MM.1S (cell line): ENCODE measurements at regions not wholly inside any gene's neighbourhood (a gene's known extent, or its start where the extent isn't known, plus 50 kb on each side); places are given as distances from the start of the nearest gene placed in this dataset.

Source experiments
- DNase-seq: peaks from one replicate; pipeline ENCODE4 v3.0.0-alpha.2; 2015
- H2AFZ ChIP-seq: fragments of 300-600 bp; sonication (generic); 2 replicates; pipeline ENCODE4 v1.6.0; 2016; ENCODE audit warnings: antibody characterized with exemption, low read length
- H3F3A ChIP-seq: fragments of 300-600 bp; sonication (generic); 2 replicates; pipeline ENCODE4 v1.6.1; 2016; ENCODE audit warnings: mild to moderate bottlenecking, antibody characterized with exemption, low read length, moderate library complexity, mixed read lengths; ENCODE audit not compliant: insufficient read depth
- H3K27ac ChIP-seq: fragments of 300-600 bp; sonication (generic); 2 replicates; pipeline ENCODE4 v1.5.1; 2016; ENCODE audit warnings: mild to moderate bottlenecking, low read length
- H3K27me3 ChIP-seq: fragments of 300-600 bp; sonication (generic); replicated peaks from 2 replicates; pipeline ENCODE4 v1.6.0; 2016; ENCODE audit warnings: low read length; ENCODE audit not compliant: insufficient read depth
- H3K36me3 ChIP-seq: fragments of 300-600 bp; sonication (generic); replicated peaks from 2 replicates; pipeline ENCODE4 v1.6.1; 2016; ENCODE audit warnings: mild to moderate bottlenecking, low read length, mixed read lengths; ENCODE audit not compliant: insufficient read depth
- H3K4me1 ChIP-seq: fragments of 300-600 bp; sonication (generic); 2 replicates; pipeline ENCODE4 v1.6.1; 2016; ENCODE audit warnings: low read length, mixed read lengths
- H3K4me2 ChIP-seq: fragments of 300-600 bp; sonication (generic); 2 replicates; pipeline ENCODE4 v1.6.0; 2016; ENCODE audit warnings: low read depth, low read length
- H3K4me3 ChIP-seq: fragments of 300-600 bp; sonication (generic); 2 replicates; pipeline ENCODE4 v1.5.1; 2016; ENCODE audit warnings: low read length, mixed read lengths
- H3K79me2 ChIP-seq: fragments of 300-600 bp; sonication (generic); 2 replicates; pipeline ENCODE4 v1.6.1; 2016; ENCODE audit warnings: mixed run types, low read length, mixed read lengths
- H3K9ac ChIP-seq: fragments of 300-600 bp; sonication (generic); 2 replicates; pipeline ENCODE4 v1.6.1; 2016; ENCODE audit warnings: low read length, mixed read lengths
- H3K9me2 ChIP-seq: fragments of 300-600 bp; sonication (generic); replicated peaks from 2 replicates; pipeline ENCODE4 v1.6.1; 2016; ENCODE audit warnings: mild to moderate bottlenecking, low read length, mixed read lengths; ENCODE audit not compliant: insufficient read depth
- H3K9me3 ChIP-seq: fragments of 300-600 bp; sonication (generic); replicated peaks from 2 replicates; pipeline ENCODE4 v1.6.1; 2016; ENCODE audit warnings: mild to moderate bottlenecking, low read length, mixed read lengths; ENCODE audit not compliant: insufficient read depth
- H4K20me1 ChIP-seq: fragments of 300-600 bp; sonication (generic); 2 replicates; pipeline ENCODE4 v1.6.1; 2016; ENCODE audit warnings: mild to moderate bottlenecking, low read length, moderate library complexity, mixed read lengths; ENCODE audit not compliant: insufficient read depth
- EZH2 ChIP-seq: fragments of 300-600 bp; sonication (generic); optimal IDR thresholded peaks from 2 replicates; pipeline ENCODE3; 2017; ENCODE audit warnings: low read depth, mild to moderate bottlenecking, antibody characterized with exemption, low read length, mixed read lengths
- EZH2phosphoT487 ChIP-seq: fragments of 300-600 bp; sonication (generic); IDR thresholded peaks from 2 replicates; pipeline ENCODE4 v1.6.1; 2018; ENCODE audit warnings: antibody characterized with exemption, low read length
- TF ChIP-seq, protein P1 (sequence below): fragments of 300-600 bp; sonication (generic); IDR thresholded peaks from 2 replicates; pipeline ENCODE4 v1.5.1; 2016; ENCODE audit warnings: antibody characterized with exemption, low read length, mixed read lengths

DNA sequence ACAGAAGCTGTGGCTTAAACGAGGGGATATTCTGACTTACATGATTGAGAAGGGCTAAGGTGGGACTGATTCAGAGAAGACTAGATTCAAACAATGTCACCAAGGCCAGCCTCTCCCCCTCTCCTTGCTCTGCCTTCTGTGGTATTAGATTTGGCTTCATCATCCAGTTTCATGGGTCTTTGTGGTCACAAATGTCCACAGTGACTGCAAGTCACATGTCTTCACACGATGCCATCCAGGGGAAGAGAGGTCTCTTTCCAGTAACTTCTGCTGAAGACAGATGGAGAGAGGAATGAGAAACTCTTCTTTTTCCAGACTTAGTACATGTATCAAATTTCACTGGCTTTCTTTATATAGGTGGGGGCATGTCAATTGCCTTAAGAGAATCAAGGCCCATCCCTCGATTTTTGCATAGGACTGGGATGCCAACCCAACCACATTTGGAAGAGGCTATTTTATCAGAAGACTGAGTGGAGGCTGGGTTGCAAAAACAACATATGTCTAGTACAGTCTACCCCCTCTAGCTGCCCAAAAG is 57.3 kb upstream of the HNF1B start:
- Histone ChIP-seq H3K4me2 (no peak overlapping the region), H3K9me2 (no peaks in the 10 kb centered on the region), H3F3A (no peaks in the 10 kb centered on the region), H3K27me3 (no peaks in the 10 kb centered on the region), H3K27ac (no peak overlapping the region), H3K4me3 (no peak overlapping the region), H4K20me1 (no peaks in the 10 kb centered on the region), H3K36me3 (no peaks in the 10 kb centered on the region), H3K9ac (no peak overlapping the region), H3K9me3 (no peaks in the 10 kb centered on the region), H3K79me2 (no peaks in the 10 kb centered on the region), H3K4me1 (peaks cover 18% of the 10 kb centered on the region), H2AFZ (no peak overlapping the region)
- no peak for DNase-seq
- no peak for TF ChIP-seq EZH2phosphoT487
- TF ChIP-seq, protein P1, sequence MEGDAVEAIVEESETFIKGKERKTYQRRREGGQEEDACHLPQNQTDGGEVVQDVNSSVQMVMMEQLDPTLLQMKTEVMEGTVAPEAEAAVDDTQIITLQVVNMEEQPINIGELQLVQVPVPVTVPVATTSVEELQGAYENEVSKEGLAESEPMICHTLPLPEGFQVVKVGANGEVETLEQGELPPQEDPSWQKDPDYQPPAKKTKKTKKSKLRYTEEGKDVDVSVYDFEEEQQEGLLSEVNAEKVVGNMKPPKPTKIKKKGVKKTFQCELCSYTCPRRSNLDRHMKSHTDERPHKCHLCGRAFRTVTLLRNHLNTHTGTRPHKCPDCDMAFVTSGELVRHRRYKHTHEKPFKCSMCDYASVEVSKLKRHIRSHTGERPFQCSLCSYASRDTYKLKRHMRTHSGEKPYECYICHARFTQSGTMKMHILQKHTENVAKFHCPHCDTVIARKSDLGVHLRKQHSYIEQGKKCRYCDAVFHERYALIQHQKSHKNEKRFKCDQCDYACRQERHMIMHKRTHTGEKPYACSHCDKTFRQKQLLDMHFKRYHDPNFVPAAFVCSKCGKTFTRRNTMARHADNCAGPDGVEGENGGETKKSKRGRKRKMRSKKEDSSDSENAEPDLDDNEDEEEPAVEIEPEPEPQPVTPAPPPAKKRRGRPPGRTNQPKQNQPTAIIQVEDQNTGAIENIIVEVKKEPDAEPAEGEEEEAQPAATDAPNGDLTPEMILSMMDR, result no peak
- TF ChIP-seq EZH2, result no peak

DNA sequence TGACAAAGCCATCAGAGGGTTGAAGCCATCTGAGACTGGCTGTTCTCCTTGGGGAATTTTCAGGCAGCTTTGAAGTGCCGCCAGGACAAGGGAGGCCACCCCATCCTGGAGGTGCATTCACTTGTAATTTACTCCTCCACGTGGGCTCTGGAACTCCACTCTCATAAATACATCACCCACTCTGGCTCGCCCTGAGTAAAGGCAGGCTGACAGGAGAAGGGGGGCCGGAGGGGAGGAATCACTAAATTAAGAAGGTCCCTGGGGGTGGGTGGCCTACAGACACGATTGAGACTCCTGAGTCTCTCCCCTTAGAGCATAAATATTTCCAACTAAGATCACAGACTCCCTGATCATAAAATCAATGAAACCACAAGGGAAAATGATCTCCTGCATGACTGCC is 56.3 kb upstream of the HNF1B start:
- no peaks in the 10 kb centered on the region for H3K27me3 ChIP-seq
- no peak overlapping the region for H3K4me2 ChIP-seq

GRCh38 chr17:37797206-37797605 is 52.3 kb upstream of the HNF1B start:
- no peak overlapping the region for H3K4me3 ChIP-seq
- no peaks in the 10 kb centered on the region for H3K27me3 ChIP-seq
- H3K4me1 ChIP-seq, result peaks cover 14% of the 10 kb centered on the region
- H3K9ac ChIP-seq, result no peak overlapping the region
- no peaks in the 10 kb centered on the region for H3K36me3 ChIP-seq
- H3K79me2 ChIP-seq, result no peaks in the 10 kb centered on the region
- no peak for TF ChIP-seq EZH2
- TF ChIP-seq, protein P1, result no peak
- TF ChIP-seq EZH2phosphoT487, result no peak
- no peak overlapping the region for H2AFZ ChIP-seq
- H3F3A ChIP-seq, result no peaks in the 10 kb centered on the region
- H3K4me2 ChIP-seq, result no peak overlapping the region
- no peaks in the 10 kb centered on the region for H4K20me1 ChIP-seq
- H3K9me3 ChIP-seq, result no peaks in the 10 kb centered on the region
- no peak for DNase-seq
- no peak overlapping the region for H3K27ac ChIP-seq
- no peaks in the 10 kb centered on the region for H3K9me2 ChIP-seq

More for the DNA sequence above, 56.3 kb upstream of the HNF1B start:
- no peak overlapping the region for H3K4me3 ChIP-seq
- no peaks in the 10 kb centered on the region for H3K79me2 ChIP-seq
- H3K4me1 ChIP-seq, result peaks cover 18% of the 10 kb centered on the region
- H3K9me3 ChIP-seq, result no peaks in the 10 kb centered on the region
- no peak overlapping the region for H3K9ac ChIP-seq
- H3K9me2 ChIP-seq, result no peaks in the 10 kb centered on the region
- TF ChIP-seq, protein P1, result no peak
- TF ChIP-seq EZH2phosphoT487 (no peak), EZH2 (no peak)
- no peaks in the 10 kb centered on the region for H3F3A ChIP-seq
- no peak for DNase-seq
- H3K36me3 ChIP-seq, result no peaks in the 10 kb centered on the region
- no peak overlapping the region for H3K27ac ChIP-seq
- no peaks in the 10 kb centered on the region for H4K20me1 ChIP-seq
- H2AFZ ChIP-seq, result no peak overlapping the region
